Islet precursor cell (in vitro differentiated cells): ENCODE measurements at regions not wholly inside any gene's neighbourhood (a gene's known extent, or its start where the extent isn't known, plus 50 kb on each side); places are given as distances from the start of the nearest gene placed in this dataset.

Source experiments
- DNase-seq: peaks from one replicate; pipeline ENCODE4 v3.0.0-alpha.2; 2018

DNA sequence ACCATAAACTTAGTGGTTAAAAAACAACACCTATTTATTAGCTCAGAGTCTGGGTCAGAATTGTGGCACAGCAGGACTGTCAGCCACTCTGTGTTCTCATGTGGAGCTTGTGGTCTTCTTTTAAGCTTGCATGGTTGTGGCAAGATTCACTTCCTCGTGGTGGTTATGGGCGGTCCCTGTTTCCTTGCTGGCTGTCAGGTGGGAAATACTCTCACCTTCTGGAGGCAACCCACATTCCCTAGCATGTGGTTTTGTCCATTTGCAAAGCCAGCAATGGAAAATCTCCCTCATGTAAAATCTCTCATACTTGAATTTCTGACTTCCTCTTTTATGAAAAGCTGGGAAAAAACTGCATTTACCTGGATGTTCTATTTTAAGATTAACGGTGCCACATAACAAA lies 229.8 kb downstream of the ALX1 start:
- no peak for DNase-seq

DNA sequence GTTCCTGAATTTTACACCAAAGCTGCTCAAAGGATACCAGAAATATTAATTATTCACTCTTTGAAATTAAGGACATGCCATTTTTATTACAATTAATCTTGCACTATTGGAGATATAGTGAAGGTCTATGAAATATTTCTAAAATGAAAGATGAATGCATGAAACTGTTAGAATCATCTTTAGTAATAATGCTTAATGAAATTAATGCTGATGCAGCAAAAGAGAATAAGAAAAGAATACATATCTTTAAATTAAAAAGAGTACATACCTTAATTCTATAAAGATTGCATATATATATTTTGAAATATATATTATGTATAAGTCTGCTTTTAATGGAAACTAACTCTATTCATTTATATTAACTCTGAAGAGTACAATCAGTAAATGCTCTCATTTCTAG lies 236.0 kb downstream of the ALX1 start:
- no peak for DNase-seq

DNA sequence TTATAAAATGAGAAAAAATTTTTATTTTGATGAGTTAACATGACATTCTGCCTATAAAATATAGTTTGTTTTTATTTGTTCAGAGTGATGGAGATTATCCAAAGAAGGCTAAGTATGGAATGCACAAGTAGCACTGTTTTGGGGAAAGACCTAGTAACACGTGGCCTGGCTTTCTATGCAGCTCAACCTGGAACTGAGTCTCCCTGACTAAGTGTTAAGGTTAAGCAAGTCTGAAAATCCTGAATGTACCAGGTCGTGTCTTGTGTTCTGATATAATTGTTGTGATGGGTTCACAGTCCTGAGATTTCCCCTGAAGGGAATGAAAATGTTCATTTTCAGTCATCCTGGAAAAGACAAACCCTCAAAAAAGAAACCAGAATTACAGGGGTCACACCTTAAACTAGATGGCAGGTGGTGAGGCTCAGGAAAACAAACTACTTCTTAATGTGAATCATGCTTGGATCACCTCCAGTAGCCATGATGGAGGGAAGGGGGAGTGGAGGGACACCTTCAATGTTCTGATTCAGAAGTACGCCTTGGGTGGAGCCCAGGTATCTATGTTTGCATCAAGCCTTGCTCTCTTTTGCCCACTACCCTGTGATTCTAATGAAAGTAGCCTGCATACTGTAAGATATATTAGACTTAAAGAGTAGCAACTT lies 236.8 kb downstream of the ALX1 start:
- no peak for DNase-seq

DNA sequence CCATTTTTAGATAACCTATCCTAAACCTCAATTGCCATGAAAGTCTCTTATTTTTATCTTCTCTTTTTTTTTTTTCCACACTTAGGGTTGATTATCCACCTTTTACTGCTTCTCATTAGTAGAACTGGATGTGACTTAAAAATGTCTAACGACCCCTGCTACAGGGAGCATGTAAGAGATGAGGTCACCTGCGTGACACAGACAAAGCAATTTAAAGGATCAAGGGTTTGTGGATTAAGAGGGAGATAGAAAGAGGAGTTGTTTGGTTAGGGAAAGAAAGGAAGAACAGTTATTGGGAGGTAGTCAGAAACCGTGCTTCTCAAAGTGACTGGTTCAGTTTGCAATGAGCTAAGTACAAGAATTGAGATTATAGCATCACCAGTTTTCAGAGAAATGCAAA lies 239.1 kb downstream of the ALX1 start:
- no peak for DNase-seq

DNA sequence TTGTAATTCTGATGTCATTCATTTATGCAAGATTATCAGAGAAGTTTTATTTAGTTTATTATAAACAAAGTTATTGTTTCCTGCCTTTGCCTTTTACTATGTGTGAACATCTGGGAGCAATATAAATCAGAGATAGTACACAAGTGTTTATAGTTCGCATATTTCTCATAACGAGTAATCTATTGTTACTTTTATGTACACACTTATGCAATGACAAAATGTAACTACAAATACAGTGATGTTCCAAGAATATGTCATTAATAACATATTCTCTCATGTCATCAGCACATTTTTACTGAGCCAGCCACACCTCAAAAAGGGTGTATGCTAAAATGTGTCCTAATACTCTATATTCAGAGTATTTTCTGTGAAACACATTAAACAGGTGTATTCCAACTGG lies 243.2 kb downstream of the ALX1 start:
- no peak for DNase-seq

DNA sequence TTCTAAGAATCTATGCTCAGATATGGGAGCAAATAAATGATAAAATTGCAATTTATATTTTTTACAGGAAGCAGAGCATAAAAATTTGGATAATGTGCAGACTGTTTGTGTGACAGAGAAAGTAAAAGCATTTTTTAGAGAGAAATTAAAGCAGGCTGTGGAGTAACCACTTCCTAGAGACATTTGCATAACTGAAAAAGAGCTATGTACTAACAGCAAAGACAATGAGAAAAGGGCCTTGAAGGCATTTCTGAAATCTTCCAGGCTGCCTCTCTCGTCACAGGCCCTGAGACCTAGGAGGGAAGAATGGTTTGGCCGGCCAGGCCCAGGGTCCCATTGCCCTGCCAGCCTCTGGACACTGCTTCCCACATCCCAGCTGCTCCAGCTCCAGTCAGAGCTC lies 247.2 kb downstream of the ALX1 start:
- DNase-seq, result no peak

DNA sequence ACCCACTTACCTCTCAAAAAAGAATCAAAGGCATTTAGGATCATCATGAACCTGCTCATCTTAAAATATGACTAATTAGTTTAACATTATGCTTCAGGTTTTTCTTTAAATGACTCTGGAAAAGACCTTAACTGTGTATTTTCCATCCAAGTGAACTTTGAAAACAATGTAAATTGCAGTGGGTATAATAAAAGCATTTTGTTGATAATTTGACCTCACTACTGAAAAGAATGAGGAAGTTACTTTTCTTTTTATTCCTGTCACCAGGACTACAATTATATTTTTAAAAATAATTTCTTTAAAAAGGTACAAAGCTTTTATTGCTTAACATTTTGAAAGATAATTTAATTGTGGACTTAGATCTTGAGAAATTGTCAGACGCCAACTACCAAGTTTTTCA lies 249.9 kb downstream of the ALX1 start:
- no peak for DNase-seq

DNA sequence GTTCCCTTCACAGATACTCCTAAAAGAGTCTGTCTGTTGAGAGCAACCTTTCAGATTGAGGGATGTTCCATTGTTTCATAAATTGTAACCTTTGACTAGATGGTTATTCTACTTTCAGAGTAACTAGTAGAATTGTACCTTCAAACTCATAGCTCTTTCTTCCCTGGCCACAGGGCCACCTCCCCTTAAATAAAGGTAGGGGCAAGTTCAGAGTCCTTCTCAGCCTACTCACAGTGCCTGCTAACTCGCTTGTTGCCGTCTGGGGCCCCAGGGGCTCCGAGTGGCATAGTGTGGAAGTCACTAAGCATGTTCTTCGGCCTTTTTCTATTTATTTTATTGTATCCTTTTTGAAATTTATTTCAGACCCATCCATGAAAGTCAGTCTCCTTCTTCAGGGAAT lies 250.4 kb downstream of the ALX1 start:
- DNase-seq, result no peak

DNA sequence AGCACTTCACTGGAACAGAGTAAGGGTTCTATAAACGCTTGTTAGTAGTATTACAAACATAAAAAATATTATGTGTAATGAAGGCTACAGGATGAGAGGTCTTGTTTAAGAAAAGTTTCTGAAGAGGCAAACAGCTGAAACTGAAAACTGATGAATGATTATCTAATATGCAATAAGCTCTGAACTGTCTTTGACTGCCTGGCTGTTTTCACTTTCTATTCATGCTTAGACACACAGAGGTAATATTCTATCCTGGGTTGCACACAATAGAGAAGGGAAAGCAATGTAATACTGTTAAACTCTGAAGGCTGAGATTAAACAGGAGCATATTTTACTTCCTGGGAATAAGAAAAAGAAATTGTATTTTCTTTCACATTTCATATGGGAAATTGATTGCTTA lies 251.3 kb downstream of the ALX1 start:
- DNase-seq, result no peak

DNA sequence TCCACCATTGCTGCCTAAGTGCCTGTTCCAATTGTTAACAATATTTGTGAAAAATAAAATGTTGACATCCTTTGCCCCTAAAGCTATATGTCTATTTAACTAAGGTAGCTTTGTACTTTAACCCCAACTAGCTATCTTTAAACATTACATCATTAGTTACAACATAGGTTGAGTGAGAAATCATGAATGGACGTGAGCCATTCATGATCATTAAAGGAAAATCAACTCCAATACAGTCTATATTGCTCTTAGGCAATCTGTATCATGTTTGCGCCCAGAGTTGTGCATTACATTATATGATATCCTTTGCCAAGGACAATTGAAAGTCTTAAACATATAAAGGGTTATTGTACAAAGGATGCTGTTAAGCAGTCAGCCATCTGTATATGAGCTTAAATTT lies 269.6 kb downstream of the ALX1 start:
- DNase-seq, result no peak

DNA sequence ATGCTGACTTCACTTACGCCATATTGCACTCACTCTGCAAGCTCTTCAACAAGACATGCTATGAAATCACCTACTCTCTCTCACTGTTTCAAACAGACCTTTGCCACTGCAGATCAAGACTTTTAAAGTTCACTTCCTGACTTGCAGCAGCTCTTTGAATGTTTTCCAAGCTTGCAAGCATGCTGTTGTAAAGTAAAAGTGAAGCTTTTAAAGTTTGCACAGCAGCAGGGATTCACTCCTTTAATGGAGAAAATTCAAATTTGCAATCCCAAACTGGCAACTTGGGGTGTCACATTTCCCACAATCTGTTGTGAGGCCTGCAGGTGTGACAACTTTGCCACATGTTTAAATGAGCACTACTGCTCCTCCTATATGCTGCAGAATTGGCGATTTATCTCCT lies 270.9 kb downstream of the ALX1 start:
- DNase-seq, result no peak

DNA sequence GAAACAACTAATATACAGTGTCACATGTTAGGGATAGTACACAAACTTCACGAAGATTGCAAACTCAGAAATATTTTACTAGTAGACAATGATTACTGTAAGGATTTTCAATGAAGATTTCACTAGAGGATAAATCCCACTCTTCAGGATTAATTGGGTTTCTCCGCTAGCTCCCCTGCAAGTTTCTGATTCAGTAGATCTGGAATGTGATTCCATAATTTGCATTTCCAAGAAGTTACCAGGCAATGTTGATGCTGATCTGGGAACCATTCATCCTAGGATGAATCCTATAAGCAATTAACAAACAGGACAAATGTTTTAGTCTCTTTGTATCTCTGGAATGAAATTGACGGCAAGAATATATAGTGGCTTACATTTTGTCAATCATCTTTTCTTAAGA lies 272.4 kb downstream of the ALX1 start:
- DNase-seq, result no peak

DNA sequence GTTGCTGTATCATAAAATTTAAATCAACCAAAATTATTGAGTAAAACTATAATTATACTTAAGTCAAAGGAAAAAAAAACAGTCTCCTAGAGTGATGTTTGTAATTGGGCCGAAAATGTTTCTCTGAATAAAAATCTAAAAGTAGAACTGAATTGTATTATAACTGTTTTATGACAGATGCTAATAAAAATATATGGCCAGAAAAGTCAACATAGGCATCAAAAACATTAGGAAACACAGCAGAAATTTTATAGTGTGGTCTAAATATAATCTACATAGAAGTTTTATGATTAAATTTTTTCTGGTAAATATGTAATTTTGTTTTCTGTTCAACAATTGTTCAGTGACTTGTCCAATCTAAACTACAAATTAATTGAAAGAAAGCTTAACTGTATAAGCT lies 277.8 kb downstream of the ALX1 start:
- no peak for DNase-seq

DNA sequence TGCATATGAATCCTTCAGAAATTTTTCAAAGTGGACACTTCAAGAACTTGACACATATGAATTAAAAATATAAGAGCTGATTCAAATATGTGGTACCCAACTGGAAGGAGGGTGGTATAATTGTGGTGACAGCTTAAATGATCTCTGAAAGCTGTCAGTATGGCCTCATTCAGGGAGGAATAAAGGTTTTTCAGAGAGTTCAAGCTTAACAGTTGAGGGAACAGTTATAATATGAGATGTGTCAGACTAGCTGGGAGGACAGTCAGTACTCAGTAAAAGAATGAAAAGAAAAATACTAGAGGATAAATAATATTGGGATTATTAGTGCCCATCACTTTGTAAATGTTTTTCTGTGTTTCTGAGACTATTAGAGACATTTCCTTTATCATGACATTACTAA lies 277.5 kb downstream of the RASSF9 start:
- no peak for DNase-seq

DNA sequence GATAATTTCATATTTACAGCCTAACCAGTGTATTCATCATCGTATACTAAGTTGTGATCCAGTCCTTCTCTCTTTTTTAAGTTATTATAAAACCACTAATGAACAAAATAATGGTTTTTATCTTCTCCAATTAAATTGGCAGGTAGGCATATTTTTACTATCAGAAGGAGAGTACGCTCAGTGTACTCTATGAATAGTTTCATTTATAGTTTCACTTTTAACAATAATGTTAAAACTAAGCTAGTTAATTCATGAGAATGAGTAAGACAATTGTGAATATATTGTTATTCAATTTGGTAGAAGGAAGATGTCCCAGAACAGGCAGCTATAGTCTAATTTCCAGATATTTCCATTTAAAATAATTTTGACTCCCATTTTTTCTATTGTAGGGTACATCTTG lies 277.1 kb downstream of the RASSF9 start:
- DNase-seq, result no peak

DNA sequence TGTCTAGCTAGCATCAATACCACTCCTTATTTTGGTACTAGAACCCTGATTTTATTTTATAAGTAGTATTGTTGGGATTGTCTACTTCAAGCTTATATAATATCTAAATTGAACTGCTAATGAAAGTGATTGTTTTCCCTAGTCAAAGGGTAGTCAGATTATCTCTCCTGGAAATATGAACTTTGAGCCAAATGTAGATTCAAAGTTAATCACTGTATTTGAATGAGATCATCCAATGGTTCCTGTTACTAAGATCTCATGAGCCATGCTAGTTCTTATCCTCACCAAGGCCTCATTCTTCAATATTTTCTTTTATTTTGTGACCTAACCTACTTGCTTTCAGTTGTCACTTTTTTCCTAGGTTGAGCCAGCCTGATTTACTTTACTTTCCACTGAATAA lies 276.7 kb downstream of the RASSF9 start:
- no peak for DNase-seq

DNA sequence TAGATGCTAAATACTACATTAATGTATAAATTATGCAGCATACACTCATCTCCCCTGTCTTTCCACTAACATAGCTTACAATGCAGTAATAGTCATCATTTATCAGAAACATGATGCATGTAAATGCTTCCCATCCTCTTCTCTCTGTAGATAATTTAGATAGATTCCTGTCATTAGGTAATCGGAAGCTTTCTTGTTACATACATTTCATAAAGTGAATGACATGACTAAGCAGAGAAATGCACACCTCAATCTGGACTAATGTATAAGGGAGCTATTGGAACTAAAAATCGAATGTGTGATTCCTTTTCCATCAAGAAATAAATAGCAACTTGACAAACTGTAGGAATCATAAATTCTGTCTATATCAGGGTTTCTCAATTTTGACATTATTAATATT lies 273.4 kb downstream of the RASSF9 start:
- no peak for DNase-seq

DNA sequence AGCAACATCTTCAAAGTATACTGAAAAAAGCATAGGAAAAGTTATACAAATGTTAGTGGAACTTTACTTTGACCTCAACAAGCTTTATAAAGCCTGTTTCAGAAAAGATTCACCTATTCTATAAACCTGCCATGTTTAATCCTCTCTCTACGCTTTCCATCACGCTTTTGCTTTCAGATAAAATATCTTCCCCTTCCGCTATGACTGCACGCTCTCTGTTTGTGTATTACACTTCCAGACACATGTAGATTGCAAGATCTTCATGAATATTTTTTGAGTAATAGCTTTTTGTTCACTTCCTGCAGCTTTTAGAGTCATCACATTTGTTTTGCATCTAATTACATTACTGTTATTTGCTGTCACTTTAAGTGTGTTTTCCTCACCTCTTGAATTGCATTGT lies 271.4 kb downstream of the RASSF9 start:
- no peak for DNase-seq

DNA sequence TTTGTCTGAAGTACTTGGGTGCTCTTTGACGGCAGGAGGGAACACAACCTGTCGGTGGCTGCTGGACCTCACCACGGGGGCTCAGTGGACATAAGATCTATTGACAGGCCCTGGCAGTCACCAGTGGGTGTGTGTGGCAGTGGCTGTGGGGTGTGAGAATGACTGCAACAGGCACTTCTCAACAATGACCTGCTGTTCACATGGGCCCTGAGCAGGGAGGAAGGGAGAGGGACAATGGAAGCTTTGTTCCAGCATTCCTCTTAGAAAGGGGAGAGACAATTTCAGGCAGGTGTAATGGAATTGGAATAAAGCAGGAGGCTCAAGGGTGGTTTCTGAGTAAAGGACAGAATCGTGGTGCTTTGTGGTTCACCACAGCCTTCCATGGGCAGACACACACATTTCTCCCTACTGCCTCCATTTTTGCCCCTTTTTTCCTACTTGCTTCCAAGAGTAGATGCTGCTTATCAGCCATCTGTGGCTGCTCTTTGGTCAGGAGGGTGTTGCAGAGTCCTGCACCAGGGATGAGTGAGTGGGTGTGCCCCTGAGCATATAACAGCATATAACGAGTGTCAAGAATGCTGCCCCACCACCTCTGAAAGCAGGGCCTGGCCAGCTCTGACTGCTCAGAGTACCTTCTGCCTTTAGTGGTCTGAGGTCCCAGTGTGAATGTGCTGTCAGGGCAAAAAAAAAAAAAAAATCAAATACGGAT lies 267.7 kb downstream of the RASSF9 start:
- peak; percentile 95 for DNase-seq

DNA sequence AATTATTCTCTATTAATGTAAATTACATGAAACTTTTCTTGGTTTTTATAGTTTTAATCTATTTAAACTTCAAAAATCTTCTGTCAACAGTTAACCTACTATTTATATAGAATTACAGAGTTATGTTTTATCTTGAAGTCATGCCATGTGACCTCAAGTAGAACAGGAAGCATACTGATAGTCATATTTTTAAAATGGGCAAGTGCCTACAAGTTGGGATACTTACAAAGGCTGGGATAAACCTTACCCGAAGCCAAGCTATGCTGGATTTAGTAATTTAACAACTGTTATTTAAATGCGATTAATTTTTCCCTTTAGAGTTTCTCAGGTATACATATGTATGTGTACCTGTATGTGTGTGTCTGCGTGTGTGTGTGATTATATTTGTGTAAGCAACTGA lies 266.9 kb downstream of the RASSF9 start:
- no peak for DNase-seq

DNA sequence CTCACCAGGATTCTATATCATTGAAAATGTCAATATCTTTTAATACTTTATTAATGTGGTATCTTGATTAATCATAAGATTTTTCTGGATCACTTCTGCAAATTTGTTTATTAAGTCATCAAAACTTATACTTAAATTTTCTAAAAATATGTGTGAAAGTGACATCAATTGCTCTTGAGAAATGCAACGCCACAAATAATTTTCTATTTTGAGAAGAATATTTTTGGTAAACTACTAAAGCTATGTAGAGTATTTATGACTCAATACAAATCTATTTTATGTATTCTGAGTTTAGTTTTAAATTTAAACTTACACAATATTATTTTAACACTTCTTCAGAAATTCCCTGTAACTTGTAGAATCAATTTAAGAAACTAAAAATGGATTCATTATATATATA lies 263.3 kb downstream of the RASSF9 start:
- no peak for DNase-seq

DNA sequence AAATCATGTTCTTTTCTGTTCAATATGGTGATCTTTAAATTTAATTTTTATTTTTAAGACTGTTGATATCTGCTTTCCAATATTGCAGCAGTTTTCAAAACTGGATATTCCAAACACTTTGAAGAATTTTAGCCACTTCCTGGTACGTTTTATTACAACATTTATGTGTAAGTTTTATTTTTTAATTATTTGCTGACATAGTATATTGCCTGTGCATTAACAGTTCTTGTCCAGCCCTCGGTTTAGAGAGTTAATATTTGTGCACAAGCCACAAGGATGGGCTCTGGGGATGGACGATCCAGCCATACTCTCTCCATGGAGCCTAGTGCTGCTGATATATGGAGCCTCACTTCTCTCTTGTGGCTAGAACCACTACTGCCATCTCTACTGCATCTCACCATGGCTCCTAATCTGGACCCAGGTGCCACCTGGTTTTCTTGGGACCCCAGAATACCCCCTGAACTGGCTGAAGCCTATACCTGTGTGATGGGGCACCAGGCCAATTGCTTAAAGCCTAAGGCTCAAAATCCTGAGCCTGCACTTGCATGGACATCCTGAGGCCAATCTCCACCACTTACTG lies 262.5 kb downstream of the RASSF9 start:
- no peak for DNase-seq

DNA sequence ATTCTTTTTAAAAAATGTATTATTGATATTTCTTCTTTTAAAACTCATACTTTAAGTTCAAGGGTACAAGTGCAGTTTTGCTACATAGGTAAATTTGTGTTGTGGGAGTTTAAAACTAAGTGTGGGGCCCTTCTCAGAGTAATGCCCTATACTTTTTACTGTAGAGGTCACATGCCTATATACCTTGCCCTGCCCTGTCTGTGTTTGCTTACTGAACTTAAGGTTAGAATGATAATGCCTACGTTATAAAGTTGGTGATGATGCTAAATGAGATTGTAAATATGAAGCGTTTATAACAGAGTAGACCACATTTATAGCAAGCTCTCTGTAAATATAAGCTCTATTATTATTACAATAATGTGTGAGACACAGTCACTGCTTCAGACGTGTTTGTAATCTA lies 261.9 kb downstream of the RASSF9 start:
- no peak for DNase-seq
